GM21423 (cell line): ENCODE measurements at regions not wholly inside any gene's neighbourhood (a gene's known extent, or its start where the extent isn't known, plus 50 kb on each side); places are given as distances from the start of the nearest gene placed in this dataset.

Experiments
- ATAC-seq: cut with Tn5 transposase; IDR thresholded peaks from one replicate; pipeline ENCODE4 v1.9.1; 2021; ENCODE audit warnings: mild to moderate bottlenecking, moderate library complexity; ENCODE audit not compliant: unreplicated experiment

DNA sequence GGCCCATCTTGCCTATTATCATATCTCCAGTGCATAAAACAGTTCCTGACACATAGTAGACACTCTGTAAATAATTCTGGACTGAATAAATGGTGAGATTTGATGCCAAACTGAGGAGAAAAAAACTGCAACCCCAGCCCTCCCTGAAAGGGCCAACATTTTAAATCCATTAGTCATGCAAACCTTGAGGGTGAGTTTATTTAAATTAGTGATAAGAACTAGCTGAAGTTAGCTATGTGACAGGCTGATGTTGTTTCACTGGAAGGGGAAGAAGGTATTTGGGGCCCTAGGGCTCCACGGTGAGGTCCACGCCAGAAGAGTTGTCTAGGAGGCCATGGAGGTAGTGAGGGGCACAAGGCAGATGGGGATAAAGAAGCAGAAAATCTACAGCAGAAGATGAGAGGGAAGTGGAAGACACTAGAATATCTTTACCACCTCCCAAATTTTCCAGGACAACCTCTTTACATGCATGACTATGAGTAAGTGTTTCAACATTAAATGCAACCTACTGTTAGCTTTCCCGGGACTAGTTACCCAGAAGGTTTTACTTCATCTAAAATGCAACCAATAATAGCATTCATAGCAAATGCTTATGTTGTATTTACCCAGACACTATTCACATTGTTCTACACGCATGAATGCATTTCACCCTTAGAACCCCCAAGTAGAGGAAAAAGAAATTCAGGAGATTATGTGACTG lies 183.2 kb upstream of the LYZL1 start:
- no peak for ATAC-seq

- no peak for ATAC-seq
Measured at GRCh38 chr10:29106287-29106686, 182.6 kb upstream of the LYZL1 start.

- ATAC-seq = no peak
Measured at GRCh38 chr10:29107866-29108498, 180.9 kb upstream of the LYZL1 start.

DNA sequence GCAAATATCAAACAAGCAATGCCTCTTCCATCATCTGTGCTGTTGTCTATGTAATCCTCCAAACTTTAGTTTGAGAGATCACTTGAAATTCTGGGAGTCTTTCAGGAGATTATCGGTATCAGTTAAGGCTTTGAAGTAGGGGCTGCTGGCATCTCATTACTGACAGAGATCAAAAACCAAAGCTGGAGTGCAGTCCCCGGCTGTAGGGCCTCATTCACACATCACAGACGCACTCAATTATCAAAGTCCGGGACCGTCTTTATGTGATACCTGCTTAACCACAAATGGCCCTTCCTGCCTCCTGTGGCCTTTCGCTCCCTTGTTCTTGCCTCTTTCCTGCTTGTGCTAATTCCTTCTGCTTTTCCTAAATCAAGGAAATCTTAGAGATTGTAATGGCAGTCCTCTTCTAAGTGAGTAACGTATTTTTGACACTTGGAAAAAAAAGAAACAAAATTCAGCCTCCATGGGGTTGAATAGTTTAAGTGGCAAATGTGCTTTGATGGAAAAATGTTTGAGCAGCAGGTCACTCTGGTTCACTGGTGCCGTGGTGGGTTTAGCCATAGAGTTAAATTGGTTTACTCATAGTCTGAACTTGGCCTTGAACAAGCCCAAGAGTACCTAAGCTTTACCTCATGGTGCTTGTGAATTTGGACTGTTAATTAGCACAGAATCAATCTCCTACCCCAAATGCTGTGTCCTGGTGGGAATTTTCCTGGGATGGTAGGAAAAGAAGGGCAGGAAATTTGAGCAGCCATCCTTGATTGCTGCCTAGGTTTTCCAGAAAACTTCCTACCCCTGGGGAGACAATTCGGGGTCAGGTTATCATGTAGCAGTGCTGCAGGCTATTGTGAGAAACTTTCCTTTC lies 178.9 kb upstream of the LYZL1 start:
- no peak for ATAC-seq

DNA sequence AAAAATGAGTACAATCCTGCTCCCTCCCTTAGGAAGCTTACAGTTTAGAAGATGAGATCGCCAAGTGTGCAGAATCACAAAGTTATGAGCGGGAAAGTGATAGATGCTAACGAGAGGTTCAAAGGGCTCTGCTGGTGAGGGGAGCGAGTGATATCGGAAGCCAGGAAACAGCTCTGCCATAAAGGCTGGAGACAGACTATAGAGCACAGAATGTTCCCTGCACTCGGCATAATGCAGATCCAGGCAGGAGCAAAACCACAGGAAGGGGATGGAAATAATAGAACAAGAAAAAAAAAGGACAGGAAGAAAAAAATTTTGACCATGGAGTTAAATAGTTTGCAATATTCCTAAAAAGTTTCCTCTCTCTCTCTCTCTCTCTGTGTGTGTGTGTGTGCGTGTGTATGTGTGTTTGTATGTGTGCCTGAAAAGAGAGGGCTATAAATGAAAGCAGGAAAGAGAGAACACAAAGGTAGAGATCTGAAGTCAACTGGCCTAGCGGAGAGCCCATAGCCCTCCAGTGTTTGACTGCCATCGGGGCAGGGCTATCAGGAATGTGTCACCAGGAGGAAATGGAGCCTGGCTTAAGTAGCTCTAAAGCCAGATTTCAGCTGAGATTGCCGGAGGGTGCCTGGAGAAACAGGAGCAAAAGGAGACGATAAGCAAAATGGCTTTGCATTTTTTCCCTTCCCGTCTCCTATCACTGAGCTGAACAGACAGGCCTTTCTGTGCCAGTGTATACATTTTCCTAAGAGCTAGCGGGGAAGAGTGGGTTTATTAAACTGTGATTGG lies 175.8 kb upstream of the LYZL1 start:
- no peak for ATAC-seq

DNA sequence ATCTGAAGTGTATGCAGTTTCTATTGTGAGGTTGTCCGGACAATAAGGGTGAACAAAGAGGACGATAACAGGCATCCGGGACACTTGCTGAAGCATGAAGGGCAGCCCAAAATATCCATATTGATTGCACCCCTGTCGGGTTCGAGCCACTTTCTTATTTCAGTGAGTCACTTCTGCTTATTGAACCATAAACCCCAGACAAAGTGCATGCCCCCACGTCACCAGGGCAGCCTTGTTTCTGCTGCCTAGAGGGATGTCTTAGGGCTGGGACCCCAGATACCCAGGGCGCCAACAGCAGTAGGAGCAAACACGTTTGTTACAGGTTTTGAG lies 175.3 kb upstream of the LYZL1 start:
- ATAC-seq = no peak

- no peak for ATAC-seq
Measured at GRCh38 chr10:29114141-29114540, 174.7 kb upstream of the LYZL1 start.

- no peak for ATAC-seq
Measured at GRCh38 chr10:29117781-29118180, 171.1 kb upstream of the LYZL1 start.

- no peak for ATAC-seq
Measured at GRCh38 chr10:29119374-29119773, 169.5 kb upstream of the LYZL1 start.

- no peak for ATAC-seq
Measured at GRCh38 chr10:29120216-29120615, 168.7 kb upstream of the LYZL1 start.

GRCh38 chr10:29124864-29125263 lies 164.0 kb upstream of the LYZL1 start:
- ATAC-seq = no peak

- ATAC-seq = no peak
Measured at GRCh38 chr10:29127037-29127700, 161.7 kb upstream of the LYZL1 start.

DNA sequence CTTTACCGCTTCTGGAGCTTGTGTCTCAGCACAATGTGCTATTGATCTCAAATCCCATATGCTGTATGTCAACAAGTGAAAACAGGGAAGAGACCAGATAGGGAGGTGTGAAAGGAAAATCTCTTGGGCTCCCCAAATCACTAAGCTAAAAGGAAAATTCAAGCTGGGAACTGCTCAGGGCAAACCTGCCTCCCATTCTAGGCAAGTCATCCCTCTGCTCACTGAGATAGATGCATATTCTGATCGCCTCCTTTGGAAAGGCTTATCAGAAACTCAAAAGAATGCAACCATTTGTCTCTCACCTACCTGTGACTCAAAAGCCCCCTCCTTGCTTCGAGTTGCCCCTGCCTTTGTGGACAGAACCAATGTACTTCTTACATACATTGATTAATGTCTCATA lies 161.1 kb upstream of the LYZL1 start:
- no peak for ATAC-seq

- ATAC-seq = no peak
Measured at GRCh38 chr10:29130190-29130673, 158.6 kb upstream of the LYZL1 start.

- ATAC-seq = no peak
Measured at GRCh38 chr10:29131952-29132547, 156.8 kb upstream of the LYZL1 start.

DNA sequence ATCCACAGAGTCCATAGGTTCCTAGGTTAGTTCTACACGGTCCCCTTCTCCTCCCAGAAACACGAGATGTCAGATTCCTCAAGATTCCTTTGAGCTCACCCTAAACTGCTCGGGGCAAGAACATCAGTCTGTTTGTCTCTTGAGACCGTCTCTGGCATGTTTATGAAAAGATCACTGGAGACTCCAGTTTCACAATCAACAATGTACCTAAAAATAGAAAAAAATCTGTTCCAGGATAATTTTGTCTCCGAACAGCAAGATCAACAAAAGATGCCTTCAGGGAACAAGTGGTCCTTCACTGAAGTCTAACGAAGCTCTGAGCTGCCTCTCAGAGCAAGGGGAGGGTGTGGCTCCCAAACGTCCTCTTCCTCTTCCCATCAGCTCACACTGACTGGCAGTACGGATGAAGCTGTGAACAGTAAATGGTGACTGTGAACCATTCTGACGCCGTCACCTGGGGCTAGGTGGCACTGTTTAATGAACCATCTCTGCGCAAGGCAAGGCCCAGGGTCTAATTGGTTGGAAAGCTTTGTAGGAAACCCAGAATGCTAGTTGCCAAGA lies 156.2 kb upstream of the LYZL1 start:
- no peak for ATAC-seq

- ATAC-seq = no peak
Measured at GRCh38 chr10:29135337-29135736, 153.5 kb upstream of the LYZL1 start.

DNA sequence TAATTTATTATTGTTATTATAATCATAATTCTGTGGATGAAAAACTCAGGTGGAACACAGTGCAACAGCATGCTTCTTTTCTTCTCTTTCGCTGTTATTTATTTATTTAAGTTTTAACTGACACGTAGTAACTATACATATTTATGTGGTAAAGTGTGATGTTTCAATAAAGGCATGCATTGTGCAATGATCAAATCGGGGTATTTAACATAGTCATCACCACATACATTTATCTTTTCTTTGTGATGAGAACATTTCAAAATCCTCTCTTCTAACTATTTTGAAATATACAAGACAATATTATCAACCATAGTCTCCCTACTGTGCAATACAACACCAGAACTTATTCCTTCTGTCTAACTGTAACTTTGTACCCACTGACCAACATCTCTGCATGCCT lies 152.5 kb upstream of the LYZL1 start:
- no peak for ATAC-seq

DNA sequence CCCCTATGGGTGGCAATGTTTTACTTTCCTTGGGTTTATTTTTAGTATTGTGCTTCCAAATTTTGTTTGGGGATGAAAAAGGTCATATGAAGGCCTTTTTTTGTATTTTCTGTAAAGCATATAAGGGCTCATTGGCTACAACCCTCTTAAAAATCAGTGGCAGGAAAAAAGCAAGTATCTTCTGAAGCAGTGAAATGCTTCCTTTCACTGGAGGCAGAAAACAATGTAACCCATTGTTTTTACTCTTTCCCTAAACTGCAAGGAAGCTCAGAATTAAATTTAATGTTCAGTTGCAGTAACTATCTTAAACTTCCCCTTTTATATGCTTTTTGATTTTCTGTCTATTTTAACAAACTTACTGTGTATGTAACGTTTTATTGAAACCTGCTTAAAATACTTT lies 148.7 kb upstream of the LYZL1 start:
- no peak for ATAC-seq

- ATAC-seq = no peak
Measured at GRCh38 chr10:29140991-29141390, 147.9 kb upstream of the LYZL1 start.
